GM13976 (cell line): ENCODE measurements at regions not wholly inside any gene's neighbourhood (a gene's known extent, or its start where the extent isn't known, plus 50 kb on each side); places are given as distances from the start of the nearest gene placed in this dataset.
"Not testable (repeated sequence)": the region's sequence is repeated elsewhere in the genome, so short reads cannot be mapped to it uniquely, and the experiment has no call there.

ENCODE experiments used
- DNase-seq: peaks from one replicate; pipeline ENCODE4 v3.0.0; 2012; ENCODE audit warnings: low spot score
- in situ Hi-C: fragments of 300-500 bp; cut with MboI; formaldehyde crosslinking; loops from one replicate; pipeline ENCODE4 v1.12.0; 2022; ENCODE audit warnings: low sequenced_read_pairs, mixed read lengths, inconsistent platforms; ENCODE audit not compliant: unreplicated experiment
- TF ChIP-seq, protein P1 (sequence below): IDR thresholded peaks from 2 replicates; pipeline ENCODE4 v1.5.1; 2012; ENCODE audit warnings: borderline replicate concordance, mild to moderate bottlenecking; ENCODE audit not compliant: insufficient read depth; ENCODE audit errors: extremely low read depth, missing control alignments, control extremely low read depth

- DNase-seq: no peak
- in situ Hi-C loops: no loop called here
Measured at GRCh38 chr15:89024418-89024817, 63.8 kb upstream of the ABHD2 start.

DNA sequence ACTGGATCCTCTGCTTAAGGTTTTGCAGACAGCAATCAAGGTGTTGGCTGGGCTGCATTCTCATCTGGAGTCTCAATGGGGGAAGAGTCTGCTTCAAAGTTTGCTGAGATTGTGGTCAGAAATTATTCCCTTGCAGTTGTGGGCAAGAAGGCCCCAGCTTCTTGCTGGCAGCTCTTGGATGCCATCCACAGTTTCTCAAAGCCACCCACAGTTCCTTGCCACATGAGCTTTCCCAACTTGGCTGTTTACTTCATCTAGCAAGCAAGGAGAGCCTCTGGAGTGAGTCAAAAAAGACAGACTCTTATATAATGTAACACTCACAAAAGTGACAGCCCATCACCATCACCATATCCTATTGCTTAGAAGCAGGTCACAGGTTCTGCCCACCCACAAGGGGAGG, 62.1 kb upstream of the ABHD2 start:
- no peak for DNase-seq
- in situ Hi-C loops: no loop called here
- TF ChIP-seq, protein P1, sequence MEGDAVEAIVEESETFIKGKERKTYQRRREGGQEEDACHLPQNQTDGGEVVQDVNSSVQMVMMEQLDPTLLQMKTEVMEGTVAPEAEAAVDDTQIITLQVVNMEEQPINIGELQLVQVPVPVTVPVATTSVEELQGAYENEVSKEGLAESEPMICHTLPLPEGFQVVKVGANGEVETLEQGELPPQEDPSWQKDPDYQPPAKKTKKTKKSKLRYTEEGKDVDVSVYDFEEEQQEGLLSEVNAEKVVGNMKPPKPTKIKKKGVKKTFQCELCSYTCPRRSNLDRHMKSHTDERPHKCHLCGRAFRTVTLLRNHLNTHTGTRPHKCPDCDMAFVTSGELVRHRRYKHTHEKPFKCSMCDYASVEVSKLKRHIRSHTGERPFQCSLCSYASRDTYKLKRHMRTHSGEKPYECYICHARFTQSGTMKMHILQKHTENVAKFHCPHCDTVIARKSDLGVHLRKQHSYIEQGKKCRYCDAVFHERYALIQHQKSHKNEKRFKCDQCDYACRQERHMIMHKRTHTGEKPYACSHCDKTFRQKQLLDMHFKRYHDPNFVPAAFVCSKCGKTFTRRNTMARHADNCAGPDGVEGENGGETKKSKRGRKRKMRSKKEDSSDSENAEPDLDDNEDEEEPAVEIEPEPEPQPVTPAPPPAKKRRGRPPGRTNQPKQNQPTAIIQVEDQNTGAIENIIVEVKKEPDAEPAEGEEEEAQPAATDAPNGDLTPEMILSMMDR: no peak

More at GRCh38 chr15:89024418-89024817, 63.8 kb upstream of the ABHD2 start:
- TF ChIP-seq, protein P1: no peak

DNA sequence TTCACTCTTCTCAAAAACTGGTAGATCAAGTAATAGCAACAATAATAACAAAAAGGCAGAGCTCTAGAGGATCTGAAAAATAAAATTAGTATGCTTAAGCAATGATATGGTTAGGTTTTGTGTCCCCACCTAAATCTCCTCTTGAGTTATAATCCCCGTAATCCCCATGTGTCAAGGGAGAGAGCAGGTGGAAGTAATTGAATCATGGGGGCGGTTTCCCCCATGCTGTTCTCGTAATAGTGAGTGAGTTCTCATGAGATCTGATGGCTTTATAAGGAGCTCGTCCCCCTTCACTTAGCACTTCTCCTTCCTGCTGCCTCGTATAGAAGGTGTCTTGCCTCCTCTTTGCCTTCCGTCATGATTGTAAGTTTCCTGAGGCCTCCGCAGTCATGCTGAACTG, 60.2 kb upstream of the ABHD2 start:
- DNase-seq: no peak
- in situ Hi-C loops: no loop called here
- TF ChIP-seq, protein P1: no peak

DNA sequence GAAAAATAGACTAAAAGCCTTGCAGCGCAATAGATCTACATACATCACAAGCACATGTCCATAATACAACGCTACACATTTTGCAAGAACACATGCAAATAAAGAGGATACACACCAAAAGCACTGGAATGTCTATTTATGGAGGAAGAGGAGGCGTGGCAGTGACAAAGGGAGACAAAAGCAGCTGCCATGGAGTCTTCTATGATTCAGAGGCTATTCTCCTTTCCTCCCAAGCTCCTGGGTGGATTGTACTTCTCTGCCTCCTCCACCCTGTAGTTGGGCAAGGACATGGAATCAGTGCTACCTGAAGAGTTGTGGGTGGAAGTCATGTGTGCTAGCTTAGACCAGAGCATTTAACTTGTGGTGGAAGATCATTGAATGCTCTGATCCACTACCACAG, 57.9 kb upstream of the ABHD2 start:
- in situ Hi-C loops: no loop called here
- no peak for DNase-seq
- TF ChIP-seq, protein P1: no peak

DNA sequence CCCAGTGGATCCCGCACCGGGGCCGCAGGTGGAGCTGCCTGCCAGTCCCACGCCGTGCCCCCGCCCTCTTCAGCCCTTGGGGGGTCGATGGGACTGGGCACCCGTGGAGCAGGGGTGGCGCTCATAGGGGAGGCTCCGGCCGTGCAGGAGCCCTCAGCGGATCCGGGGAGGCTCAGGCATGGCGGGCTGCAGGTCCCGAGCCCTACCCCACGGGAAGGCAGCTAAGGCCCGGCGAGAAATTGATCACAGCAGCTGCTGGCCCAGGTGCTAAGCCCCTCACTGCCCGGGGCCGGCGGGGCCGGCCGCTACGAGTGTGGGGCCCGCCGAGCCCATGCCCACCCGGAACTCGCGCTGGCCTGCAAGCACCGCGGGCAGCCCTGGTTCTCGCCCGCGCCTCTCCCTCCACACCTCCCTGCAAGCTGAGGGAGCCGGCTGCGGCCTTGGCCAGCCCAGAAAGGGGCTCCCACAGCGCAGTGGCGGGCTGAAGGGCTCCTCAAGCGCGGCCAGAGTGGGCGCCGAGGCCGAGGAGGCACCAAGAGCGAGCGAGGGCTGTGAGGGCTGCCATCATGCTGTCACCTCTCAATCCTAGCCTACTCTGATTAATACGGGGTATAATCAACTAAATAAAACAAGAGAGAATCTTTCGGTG, 56.5 kb upstream of the ABHD2 start:
- in situ Hi-C loops: not testable (repeated sequence)

DNA sequence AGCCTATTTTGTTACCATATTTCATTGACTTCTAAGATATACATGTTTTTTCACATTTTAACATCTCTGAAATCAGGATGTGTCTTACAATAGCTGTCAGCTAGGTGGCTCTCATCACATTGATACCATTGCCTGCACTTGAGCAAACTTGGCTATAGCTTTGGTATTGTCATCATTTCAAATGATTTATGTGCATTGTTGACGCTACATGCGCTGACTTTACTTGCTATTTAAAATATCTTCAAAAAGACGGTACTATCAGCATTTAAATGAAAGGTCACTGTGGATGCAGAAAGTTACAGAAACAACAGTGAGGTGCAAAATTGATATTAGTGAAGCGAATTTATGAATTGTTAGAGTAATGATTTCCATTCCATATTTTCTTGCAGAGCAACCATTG, 54.0 kb upstream of the ABHD2 start:
- in situ Hi-C loops: no loop called here
- DNase-seq: no peak
- TF ChIP-seq, protein P1: no peak

More for the DNA sequence above, 56.5 kb upstream of the ABHD2 start:
- DNase-seq: not testable (repeated sequence)

DNA sequence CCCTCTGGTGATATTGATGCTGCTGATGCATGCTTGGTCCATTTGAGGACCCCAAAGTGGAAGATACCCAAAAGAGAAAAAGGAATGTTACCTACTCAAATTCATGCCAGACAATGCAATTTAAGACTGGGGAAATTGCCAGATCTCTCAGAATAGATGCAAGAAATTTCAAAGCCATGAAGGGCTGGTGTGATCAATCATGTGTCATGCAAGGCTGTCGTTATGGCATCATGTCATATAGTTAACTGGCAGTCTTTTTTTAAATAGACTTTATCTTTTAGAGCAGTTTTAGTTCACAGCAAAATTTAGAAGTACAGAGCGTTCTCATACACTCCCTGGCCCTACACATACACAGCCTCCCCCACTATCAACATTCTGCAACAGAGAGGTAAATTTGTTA, 53.1 kb upstream of the ABHD2 start:
- in situ Hi-C loops: no loop called here
- no peak for DNase-seq
- TF ChIP-seq, protein P1: no peak
